ENCODE measurements at regions not wholly inside any gene's neighbourhood (a gene's known extent, or its start where the extent isn't known, plus 50 kb on each side); places are given as distances from the start of the nearest gene placed in this dataset.

DNA sequence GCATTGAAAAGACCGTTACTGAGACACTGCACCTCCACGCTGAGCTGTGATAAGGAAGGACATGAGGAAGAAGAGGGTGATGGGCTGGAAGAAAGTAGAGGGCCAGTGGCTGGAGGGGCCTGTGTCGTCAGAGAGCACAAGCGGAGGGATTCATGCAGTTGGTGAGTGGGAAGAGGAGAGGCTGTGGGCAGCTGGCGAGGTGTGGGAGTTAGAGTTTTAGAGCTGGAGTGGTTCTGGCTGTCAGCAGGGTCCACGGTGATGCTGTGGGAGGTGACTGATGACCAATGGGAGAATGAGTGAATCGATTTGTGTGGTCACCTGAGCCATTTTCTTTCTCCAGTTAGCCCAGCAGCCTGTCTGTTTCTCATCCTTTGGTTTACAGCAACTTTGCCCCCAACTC, 66.2 kb upstream of the SLC2A1 start:
- no peak for TF ChIP-seq CTCF (IDR thresholded peaks at IDR 0.05)
- TF ChIP-seq POLR2A (IDR thresholded peaks at IDR 0.05) = no peak
